ENCODE measurements at regions not wholly inside any gene's neighbourhood (a gene's known extent, or its start where the extent isn't known, plus 50 kb on each side); places are given as distances from the start of the nearest gene placed in this dataset.

- Histone ChIP-seq H3K4me3 (ENCODE audit: low read length) (no peak overlapping the region), H3K79me2 (ENCODE audit: low read length) (no peaks in the 10 kb centered on the region), H2AFZ (ENCODE audit: low read depth, low read length) (no peak overlapping the region), H3K9me3 (ENCODE audit: insufficient read depth, low read length) (no peaks in the 10 kb centered on the region), H3K4me1 (ENCODE audit: low read length) (no peaks in the 10 kb centered on the region), H3K4me2 (ENCODE audit: low read length) (no peak overlapping the region), H3K27ac (ENCODE audit: low read length) (no peak overlapping the region), H3K27me3 (ENCODE audit: low read depth, low read length) (peaks cover 5% of the 10 kb centered on the region), H4K20me1 (ENCODE audit: insufficient read depth, low read length) (no peaks in the 10 kb centered on the region), H3K36me3 (replicated peaks; ENCODE audit: low read depth, low read length) (no peaks in the 10 kb centered on the region), H3K9ac (ENCODE audit: low read length) (no peak overlapping the region)
- TF ChIP-seq, protein P1, sequence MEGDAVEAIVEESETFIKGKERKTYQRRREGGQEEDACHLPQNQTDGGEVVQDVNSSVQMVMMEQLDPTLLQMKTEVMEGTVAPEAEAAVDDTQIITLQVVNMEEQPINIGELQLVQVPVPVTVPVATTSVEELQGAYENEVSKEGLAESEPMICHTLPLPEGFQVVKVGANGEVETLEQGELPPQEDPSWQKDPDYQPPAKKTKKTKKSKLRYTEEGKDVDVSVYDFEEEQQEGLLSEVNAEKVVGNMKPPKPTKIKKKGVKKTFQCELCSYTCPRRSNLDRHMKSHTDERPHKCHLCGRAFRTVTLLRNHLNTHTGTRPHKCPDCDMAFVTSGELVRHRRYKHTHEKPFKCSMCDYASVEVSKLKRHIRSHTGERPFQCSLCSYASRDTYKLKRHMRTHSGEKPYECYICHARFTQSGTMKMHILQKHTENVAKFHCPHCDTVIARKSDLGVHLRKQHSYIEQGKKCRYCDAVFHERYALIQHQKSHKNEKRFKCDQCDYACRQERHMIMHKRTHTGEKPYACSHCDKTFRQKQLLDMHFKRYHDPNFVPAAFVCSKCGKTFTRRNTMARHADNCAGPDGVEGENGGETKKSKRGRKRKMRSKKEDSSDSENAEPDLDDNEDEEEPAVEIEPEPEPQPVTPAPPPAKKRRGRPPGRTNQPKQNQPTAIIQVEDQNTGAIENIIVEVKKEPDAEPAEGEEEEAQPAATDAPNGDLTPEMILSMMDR (IDR thresholded peaks at IDR 0.05; ENCODE audit: low read depth, low read length): no peak
- no peak for TF ChIP-seq EZH2phosphoT487 (IDR thresholded peaks at IDR 0.05; ENCODE audit: low read depth)
Measured at GRCh38 chr2:128753321-128753720, 434.7 kb upstream of the HS6ST1 start.

GRCh38 chr2:128753800-128754199 lies 435.1 kb upstream of the HS6ST1 start:
- no peaks in the 10 kb centered on the region for H3K9me3 ChIP-seq (ENCODE audit: insufficient read depth, low read length)
- peaks cover 5% of the 10 kb centered on the region for H3K27me3 ChIP-seq (ENCODE audit: low read depth, low read length)
- H3K27ac ChIP-seq (ENCODE audit: low read length): no peak overlapping the region
- no peak overlapping the region for H2AFZ ChIP-seq (ENCODE audit: low read depth, low read length)
- H3K9ac ChIP-seq (ENCODE audit: low read length): no peak overlapping the region
- no peak overlapping the region for H3K4me3 ChIP-seq (ENCODE audit: low read length)
- TF ChIP-seq EZH2phosphoT487 (IDR thresholded peaks at IDR 0.05; ENCODE audit: low read depth): no peak
- TF ChIP-seq, protein P1 (IDR thresholded peaks at IDR 0.05; ENCODE audit: low read depth, low read length): no peak
- no peaks in the 10 kb centered on the region for H3K79me2 ChIP-seq (ENCODE audit: low read length)
- no peaks in the 10 kb centered on the region for H3K4me1 ChIP-seq (ENCODE audit: low read length)
- H4K20me1 ChIP-seq (ENCODE audit: insufficient read depth, low read length): no peaks in the 10 kb centered on the region
- H3K36me3 ChIP-seq (replicated peaks; ENCODE audit: low read depth, low read length): no peaks in the 10 kb centered on the region
- H3K4me2 ChIP-seq (ENCODE audit: low read length): no peak overlapping the region

DNA sequence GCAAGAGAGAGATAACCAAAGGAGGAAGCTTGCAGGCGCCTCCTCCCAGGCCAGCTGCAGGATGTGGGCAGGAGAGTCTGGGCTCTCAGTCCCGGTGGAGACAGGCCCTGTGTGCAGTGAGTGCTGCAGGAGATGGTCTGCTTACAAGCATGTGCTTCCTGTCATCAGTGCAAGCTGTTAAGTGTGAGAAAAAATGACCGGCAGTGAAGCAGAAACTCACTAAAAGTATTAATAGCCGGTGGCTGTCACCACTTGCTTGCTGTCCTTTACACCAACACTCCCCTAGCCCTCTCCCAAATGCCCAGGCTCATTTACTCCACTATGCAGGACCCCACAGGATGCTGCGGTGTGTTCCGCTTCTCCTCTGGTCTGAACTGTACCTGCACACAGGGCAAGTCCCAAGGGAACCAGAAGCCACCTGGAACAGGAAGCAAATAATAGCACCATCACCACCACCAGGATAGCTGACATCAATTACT lies 435.6 kb upstream of the HS6ST1 start:
- Histone ChIP-seq H3K27ac (ENCODE audit: low read length) (no peak overlapping the region), H3K4me2 (ENCODE audit: low read length) (no peak overlapping the region), H3K9ac (ENCODE audit: low read length) (no peak overlapping the region), H3K36me3 (replicated peaks; ENCODE audit: low read depth, low read length) (no peaks in the 10 kb centered on the region), H4K20me1 (ENCODE audit: insufficient read depth, low read length) (no peaks in the 10 kb centered on the region), H3K27me3 (ENCODE audit: low read depth, low read length) (peaks cover 1% of the 10 kb centered on the region), H3K4me1 (ENCODE audit: low read length) (no peaks in the 10 kb centered on the region), H3K9me3 (ENCODE audit: insufficient read depth, low read length) (no peaks in the 10 kb centered on the region), H2AFZ (ENCODE audit: low read depth, low read length) (no peak overlapping the region), H3K79me2 (ENCODE audit: low read length) (no peaks in the 10 kb centered on the region), H3K4me3 (ENCODE audit: low read length) (no peak overlapping the region)
- TF ChIP-seq, protein P1 (IDR thresholded peaks at IDR 0.05; ENCODE audit: low read depth, low read length): no peak

- Histone ChIP-seq H3K4me1 (ENCODE audit: low read length) (no peaks in the 10 kb centered on the region), H3K79me2 (ENCODE audit: low read length) (no peaks in the 10 kb centered on the region), H3K27ac (ENCODE audit: low read length) (no peak overlapping the region), H3K36me3 (replicated peaks; ENCODE audit: low read depth, low read length) (no peaks in the 10 kb centered on the region), H4K20me1 (ENCODE audit: insufficient read depth, low read length) (no peaks in the 10 kb centered on the region), H3K4me3 (ENCODE audit: low read length) (no peak overlapping the region), H3K9me3 (ENCODE audit: insufficient read depth, low read length) (no peaks in the 10 kb centered on the region), H3K27me3 (ENCODE audit: low read depth, low read length) (no peaks in the 10 kb centered on the region; the same call in none of the 2 replicates), H3K9ac (ENCODE audit: low read length) (no peak overlapping the region), H2AFZ (ENCODE audit: low read depth, low read length) (no peak overlapping the region), H3K4me2 (ENCODE audit: low read length) (no peak overlapping the region)
- TF ChIP-seq, protein P1 (IDR thresholded peaks at IDR 0.05; ENCODE audit: low read depth, low read length): no peak; the same call in 1 of the 2 replicates
- TF ChIP-seq EZH2phosphoT487 (IDR thresholded peaks at IDR 0.05; ENCODE audit: low read depth): no peak
Measured at GRCh38 chr2:128755695-128756364, 437.2 kb upstream of the HS6ST1 start.
